Activated B cell treated with CpG ODN at 0.5 μM for 24 hours (primary cell): ENCODE measurements at regions not wholly inside any gene's neighbourhood (a gene's known extent, or its start where the extent isn't known, plus 50 kb on each side); places are given as distances from the start of the nearest gene placed in this dataset.

Source experiments
- ATAC-seq: fragments of 200-7000 bp; cut with Tn5 transposase; one replicate; pipeline ENCODE4 v1.10.0; 2021; ENCODE audit warnings: low read depth, mild to moderate bottlenecking, moderate library complexity
- CTCF ChIA-PET: fragments of 350-600 bp; sonication (Branson Sonifier 250); formaldehyde crosslinking; loops from one replicate; lab custom pipeline; 2021; ENCODE audit warnings: antibody characterized with exemption; lab: Charles Lee
- POLR2A ChIA-PET: fragments of 350-600 bp; sonication (Branson Sonifier 250); formaldehyde crosslinking; loops from one replicate; lab custom pipeline; 2021; ENCODE audit warnings: antibody characterized with exemption; lab: Charles Lee
- DNase-seq: peaks from one replicate; pipeline ENCODE4 v3.0.0; 2022
- H3K27ac Mint-ChIP-seq: one replicate; pipeline ENCODE4 v1.8.0; 2020; ENCODE audit warnings: mixed read lengths
- H3K27me3 Mint-ChIP-seq: one replicate; pipeline ENCODE4 v1.8.0; 2021; ENCODE audit warnings: mixed read lengths
- H3K36me3 Mint-ChIP-seq: one replicate; pipeline ENCODE4 v1.8.0; 2021; ENCODE audit warnings: low read depth, mixed read lengths
- H3K4me1 Mint-ChIP-seq: one replicate; pipeline ENCODE4 v1.8.0; 2021; ENCODE audit warnings: mixed read lengths
- H3K4me3 Mint-ChIP-seq: one replicate; pipeline ENCODE4 v1.8.0; 2020; ENCODE audit warnings: mild to moderate bottlenecking, mixed read lengths
- H3K9me3 Mint-ChIP-seq: one replicate; pipeline ENCODE4 v1.8.0; 2020; ENCODE audit warnings: mixed read lengths
- intact Hi-C: fragments of 100-400 bp; cut with micrococcal nuclease; formaldehyde crosslinking; loops from one replicate; pipeline ENCODE4 v1.15.1; 2024
- TF ChIP-seq, protein P1 (sequence below): fragments of 200-600 bp; IDR thresholded peaks from one replicate; pipeline ENCODE4 v1.8.0; 2022; ENCODE audit warnings: antibody characterized with exemption, mild to moderate bottlenecking

DNA sequence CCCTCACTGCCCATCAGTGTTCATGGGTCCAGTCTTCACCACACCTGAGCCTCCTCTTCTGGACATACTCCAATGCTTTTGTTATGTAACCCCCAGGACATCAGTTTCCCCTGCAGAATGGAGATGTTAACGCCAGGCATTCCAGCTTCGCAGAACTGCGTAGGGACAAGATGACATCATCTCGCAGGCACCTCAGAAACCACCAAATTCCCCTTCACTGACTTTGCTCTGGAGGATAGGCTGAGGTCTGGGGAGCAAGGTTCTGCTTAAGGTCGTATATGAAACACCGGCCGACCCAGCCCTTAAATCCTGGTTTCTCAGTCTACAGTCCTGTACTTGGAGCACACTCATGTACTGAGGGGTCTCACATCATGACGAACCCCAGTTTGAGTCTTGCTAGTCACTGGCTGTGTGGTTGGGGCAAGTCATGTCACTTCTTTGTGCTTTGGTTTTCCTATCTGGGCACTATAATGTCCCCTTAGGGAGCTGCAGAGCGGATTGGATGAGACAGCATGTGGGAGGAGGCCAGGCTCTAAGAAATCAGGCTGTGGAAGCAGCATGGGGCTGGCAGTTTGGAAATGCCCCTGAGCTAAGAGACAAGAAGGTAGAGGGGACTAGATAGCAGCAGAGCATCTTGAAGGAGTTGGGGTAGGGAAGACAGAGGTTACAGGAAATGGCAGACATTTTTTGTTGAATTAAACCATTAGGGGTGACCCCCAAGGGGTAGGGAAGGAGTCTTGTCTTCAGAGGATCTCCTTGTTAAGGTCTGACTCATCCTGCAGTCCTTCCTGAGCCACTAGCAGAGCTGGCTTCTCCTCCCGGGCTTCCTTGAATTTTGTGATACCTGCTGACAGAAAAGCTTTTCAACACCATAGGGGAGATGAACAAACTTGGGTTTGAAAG, 138.3 kb downstream of the FOXD2 start:
- no peak overlapping the region for H3K4me3 Mint-ChIP-seq
- ChIA-PET POLR2A (no interaction called here), CTCF (no interaction called here)
- peaks cover 25% of the 10 kb centered on the region for H3K27me3 Mint-ChIP-seq
- TF ChIP-seq, protein P1, sequence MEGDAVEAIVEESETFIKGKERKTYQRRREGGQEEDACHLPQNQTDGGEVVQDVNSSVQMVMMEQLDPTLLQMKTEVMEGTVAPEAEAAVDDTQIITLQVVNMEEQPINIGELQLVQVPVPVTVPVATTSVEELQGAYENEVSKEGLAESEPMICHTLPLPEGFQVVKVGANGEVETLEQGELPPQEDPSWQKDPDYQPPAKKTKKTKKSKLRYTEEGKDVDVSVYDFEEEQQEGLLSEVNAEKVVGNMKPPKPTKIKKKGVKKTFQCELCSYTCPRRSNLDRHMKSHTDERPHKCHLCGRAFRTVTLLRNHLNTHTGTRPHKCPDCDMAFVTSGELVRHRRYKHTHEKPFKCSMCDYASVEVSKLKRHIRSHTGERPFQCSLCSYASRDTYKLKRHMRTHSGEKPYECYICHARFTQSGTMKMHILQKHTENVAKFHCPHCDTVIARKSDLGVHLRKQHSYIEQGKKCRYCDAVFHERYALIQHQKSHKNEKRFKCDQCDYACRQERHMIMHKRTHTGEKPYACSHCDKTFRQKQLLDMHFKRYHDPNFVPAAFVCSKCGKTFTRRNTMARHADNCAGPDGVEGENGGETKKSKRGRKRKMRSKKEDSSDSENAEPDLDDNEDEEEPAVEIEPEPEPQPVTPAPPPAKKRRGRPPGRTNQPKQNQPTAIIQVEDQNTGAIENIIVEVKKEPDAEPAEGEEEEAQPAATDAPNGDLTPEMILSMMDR, result no peak
- no peak overlapping the region for H3K27ac Mint-ChIP-seq
- ATAC-seq, result no peak
- no peak for DNase-seq
- H3K9me3 Mint-ChIP-seq, result no peaks in the 10 kb centered on the region
- intact Hi-C loops, result no loop called here
- H3K4me1 Mint-ChIP-seq, result no peaks in the 10 kb centered on the region
- H3K36me3 Mint-ChIP-seq, result no peaks in the 10 kb centered on the region

DNA sequence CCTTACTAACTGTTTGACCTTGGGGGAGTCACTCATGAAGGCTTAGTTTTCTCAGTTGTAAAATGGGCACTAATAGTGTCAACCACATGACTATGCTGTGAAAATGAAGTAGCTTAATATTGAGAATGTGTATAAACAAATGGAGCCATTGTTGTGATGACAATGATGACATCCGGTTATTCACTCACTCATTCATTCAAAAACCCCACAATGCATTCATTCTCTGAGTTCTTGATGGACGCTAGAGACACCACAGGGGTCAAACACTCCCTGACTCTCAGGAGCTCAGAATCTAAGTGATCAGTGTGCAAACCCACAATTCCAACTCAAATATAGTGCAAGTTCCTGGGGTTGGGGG, 138.9 kb downstream of the FOXD2 start:
- no peak overlapping the region for H3K27ac Mint-ChIP-seq
- POLR2A ChIA-PET, result no interaction called here
- TF ChIP-seq, protein P1, result no peak
- CTCF ChIA-PET, result no interaction called here
- no peaks in the 10 kb centered on the region for H3K4me1 Mint-ChIP-seq
- no peak for ATAC-seq
- H3K9me3 Mint-ChIP-seq, result no peaks in the 10 kb centered on the region
- H3K4me3 Mint-ChIP-seq, result no peak overlapping the region
- intact Hi-C loops, result no loop called here
- no peaks in the 10 kb centered on the region for H3K36me3 Mint-ChIP-seq
- peaks cover 25% of the 10 kb centered on the region for H3K27me3 Mint-ChIP-seq
- DNase-seq, result no peak

DNA sequence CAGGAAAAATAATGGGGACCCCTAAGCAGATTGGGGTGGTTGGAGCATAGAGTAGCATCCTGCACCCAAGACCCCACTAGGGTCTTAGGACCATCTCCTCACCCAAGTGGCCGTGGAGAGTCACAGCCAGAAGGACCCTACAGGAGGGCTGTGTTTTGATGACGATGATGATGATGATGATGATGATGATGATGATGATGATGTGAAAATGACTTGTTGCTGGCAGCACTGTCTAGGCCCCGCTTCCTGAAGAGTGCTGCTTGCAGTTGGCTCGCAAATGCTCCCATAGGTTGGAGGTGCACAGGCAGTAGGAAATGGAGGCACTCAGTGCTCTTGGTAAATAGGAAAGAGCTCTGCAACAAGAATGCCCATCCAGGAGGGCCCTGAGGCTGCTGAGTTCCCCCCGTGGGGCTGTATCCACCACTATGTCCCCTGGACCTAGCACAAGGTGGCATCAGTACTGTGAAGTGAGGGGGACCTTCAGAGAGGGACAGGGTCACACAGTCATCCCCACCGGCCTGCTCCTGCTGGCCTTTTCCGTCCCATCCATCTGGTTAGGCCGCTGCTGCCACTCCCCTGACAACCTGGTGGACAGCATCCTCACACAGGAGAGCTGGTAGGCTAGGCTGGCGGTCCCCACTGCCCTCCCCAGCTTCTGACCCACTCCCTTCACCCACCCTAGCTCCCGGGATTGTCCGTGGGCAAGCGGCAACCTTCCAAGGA, 139.6 kb downstream of the FOXD2 start:
- intact Hi-C loops, result no loop called here
- TF ChIP-seq, protein P1, result no peak
- Mint-ChIP-seq H3K4me1 (no peaks in the 10 kb centered on the region), H3K27ac (no peak overlapping the region), H3K9me3 (no peaks in the 10 kb centered on the region), H3K36me3 (no peaks in the 10 kb centered on the region), H3K27me3 (peaks cover 25% of the 10 kb centered on the region), H3K4me3 (no peak overlapping the region)
- ATAC-seq, result no peak
- POLR2A ChIA-PET, result no interaction called here
- CTCF ChIA-PET, result no interaction called here
- DNase-seq, result no peak

DNA sequence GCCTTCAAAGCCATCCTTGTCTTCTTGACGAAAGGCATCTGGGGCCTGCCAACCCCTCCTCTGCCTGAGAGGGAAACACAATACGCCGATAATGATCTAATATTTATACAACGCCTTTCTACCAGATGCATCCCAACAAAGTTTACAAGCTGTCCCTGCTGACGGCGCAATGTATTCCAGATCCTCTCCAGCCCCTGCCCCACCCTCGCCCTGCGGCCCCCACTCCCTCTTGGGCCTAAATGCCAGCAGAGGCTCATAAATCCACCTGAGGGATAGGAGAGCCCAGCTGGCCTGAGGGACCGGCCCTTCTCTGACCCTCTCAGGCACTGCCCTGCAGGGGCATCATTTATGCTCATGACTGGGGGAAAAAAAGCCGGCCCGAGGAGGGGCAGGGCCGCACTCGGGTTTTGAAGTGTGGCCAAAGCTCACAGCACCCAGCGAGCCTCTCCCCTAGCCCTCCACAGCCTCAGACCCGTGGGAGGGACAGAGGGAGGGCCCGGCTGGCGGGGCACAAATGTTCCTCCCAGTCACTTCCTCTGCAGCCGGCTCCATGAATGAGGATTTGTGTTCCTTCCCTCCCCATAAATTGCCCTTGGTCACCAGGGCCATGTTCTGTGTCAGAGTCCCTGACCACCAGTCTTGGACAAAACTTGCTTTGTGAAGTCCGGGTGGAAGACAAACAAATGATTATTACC, 140.3 kb downstream of the FOXD2 start:
- Mint-ChIP-seq H3K27me3 (peaks cover 25% of the 10 kb centered on the region), H3K9me3 (no peaks in the 10 kb centered on the region), H3K4me3 (no peak overlapping the region), H3K4me1 (no peaks in the 10 kb centered on the region), H3K27ac (no peak overlapping the region), H3K36me3 (no peaks in the 10 kb centered on the region)
- POLR2A ChIA-PET, result no interaction called here
- intact Hi-C loops, result no loop called here
- CTCF ChIA-PET, result no interaction called here
- TF ChIP-seq, protein P1, result no peak
- ATAC-seq (no peak), DNase-seq (no peak)
